HG03135 (cell line): ENCODE measurements at regions not wholly inside any gene's neighbourhood (a gene's known extent, or its start where the extent isn't known, plus 50 kb on each side); places are given as distances from the start of the nearest gene placed in this dataset.
"Not testable (repeated sequence)": the region's sequence is repeated elsewhere in the genome, so short reads cannot be mapped to it uniquely, and the experiment has no call there.

Source experiments
- ATAC-seq: cut with Tn5 transposase; IDR thresholded peaks from one replicate; pipeline ENCODE4 v1.9.1; 2021; ENCODE audit warnings: mild to moderate bottlenecking, moderate library complexity; ENCODE audit not compliant: unreplicated experiment

DNA sequence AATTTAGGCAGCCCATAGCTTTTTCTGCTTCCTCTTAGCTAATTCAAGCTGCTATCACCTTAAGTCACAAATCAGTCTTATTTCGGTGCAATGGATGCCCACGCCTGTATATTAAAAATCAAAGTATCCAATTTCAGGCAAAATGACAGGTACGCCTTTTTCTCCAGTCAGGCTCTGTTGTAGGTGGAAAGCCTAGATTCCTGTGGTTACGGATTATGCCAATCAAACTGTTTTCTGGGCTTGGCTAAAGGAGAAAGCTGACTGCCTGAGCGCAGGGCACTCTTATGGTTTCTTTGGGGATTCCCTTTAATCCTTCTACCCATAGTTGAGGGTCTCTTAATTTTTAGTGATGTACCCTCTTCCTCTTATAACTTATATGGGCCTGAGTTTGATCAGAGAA is 550.5 kb downstream of the PDHA2 start:
- ATAC-seq, result no peak

DNA sequence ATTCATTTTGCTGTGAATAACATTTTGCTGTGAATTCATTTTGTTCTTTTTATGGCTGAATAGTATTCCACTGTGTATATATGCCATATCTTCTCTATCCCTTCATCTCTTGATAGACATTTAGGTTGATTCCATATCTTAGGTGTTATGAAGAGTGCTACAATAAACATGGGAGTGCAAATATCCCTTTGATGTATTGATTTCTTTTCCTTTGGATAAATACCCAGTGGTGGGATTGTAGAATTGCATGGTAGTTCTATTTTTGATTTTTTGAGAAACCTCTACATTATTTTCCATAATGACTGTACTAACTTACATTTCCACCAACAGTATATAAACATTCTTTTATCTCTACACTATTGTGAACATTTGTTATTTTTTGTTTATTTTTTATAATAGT is 555.9 kb downstream of the PDHA2 start:
- ATAC-seq, result no peak

DNA sequence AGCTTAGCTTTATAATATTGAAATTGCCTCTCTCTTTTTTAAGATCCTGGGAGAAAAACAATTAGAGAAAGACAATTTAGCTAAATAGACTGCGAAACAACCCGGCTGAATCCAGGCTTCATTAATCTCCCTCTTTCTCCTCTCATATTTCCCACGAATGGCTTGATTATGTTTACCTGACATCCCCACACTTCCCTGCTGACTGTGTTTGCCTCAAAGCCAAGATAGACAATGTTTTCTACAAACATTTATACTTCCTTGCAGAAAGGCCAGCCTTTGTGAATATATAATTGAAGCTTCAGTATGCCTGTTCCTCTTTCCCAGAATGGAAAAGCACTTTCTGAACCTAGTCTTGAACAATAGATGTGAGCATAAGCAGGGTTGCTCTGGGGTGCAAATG is 566.8 kb downstream of the PDHA2 start:
- ATAC-seq, result no peak

DNA sequence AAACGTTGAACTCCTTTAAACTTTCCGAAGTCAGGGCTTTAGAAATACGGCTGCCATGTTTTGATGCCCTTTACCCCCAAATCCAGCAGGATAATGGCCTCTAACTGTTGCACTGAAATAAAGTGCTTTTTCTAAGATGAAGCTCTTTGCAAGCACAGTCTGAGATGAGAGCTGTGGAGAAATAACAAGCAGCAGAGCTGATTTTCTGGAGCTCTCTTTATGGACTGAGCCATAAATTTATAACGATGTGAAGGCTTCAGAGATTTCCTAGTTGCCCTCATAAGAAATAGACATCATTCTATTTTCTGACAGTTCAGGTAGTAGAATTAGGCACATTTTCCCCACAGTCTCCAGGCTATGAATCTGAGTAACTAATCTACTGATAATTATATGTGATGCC is 567.3 kb downstream of the PDHA2 start:
- ATAC-seq, result no peak

DNA sequence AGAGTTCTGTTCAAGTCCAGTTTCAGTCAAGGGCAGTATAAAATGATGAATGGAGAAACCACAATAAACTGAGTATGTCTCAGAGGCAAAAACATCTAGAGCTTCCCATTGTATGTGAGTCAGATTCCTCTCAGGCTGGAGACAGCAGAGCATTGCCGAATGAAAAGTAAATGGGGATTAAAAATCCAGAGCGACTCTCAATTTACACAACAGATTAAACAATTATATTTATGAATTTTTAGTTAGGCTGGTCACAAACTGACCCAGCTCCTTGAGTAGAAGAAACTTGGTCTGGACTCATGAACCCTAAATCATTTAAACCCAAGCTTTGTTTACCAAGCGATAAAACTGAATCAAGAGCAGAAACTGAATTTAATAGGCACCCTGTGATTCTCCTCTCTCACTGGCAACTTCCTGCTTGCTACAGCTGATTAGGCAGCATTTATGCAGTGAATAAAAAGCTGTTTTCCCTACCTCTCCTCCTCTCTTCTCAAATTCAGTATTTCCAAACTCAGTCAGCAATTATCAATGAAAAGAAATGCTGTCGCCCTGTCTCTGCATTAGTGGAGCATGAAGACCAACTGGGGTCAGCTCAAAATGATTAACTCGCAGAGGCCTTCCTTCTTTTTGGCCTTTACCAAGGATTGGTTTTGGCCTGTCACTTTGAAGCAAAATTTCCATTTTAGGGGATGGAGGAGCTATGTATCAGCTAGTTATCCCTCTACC is 568.0 kb downstream of the PDHA2 start:
- no peak for ATAC-seq

DNA sequence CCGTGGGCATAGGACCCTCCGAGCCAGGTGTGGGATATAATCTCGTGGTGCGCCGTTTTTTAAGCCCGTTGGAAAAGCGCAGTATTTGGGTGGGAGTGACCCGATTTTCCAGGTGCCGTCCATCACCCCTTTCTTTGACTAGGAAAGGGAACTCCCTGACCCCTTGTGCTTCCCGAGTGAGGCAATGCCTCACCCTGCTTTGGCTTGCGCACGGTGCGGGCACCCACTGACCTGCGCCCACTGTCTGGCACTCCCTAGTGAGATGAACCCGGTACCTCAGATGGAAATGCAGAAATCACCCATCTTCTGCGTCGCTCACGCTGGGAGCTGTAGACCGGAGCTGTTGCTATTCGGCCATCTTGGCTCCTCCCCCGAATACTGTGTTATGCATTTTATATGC is 575.0 kb downstream of the PDHA2 start:
- not testable (repeated sequence) for ATAC-seq

DNA sequence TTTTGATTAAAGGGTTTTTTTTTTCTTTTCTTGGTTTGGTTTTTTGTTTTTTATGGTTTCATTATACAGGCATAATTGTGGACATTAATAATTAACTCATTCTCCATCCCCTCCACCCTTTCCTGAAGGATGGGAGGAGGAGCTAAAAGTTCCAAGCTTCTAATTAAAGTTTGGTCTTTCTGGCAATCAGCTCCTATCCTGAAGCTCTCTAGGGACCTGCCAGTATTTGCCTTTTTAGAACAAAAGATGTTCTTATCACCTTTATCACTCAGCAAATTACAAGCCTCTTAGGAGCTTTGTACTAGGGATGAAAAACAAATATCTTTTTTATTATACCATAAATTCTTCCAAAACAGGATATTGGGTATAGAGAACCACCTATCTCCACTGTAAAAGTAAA is 589.8 kb downstream of the PDHA2 start:
- ATAC-seq, result no peak

DNA sequence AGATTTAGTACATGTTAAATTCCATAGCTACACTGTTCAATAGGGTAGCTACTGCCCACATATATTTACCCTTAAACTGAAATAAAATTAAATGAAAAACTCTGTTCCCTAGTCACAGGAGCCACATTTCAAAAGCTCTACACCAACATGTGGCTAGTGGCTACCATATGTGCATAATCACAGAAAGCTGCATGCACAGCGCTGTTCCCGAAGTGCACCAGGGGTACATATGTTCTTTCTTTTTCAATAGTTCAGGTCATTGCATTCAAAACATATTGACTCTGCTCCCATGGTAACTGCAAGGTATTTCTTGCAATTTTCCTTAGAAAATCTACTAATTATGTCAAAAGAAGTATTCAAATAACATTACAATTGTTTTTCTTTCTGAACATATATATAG is 591.2 kb downstream of the PDHA2 start:
- ATAC-seq, result no peak

DNA sequence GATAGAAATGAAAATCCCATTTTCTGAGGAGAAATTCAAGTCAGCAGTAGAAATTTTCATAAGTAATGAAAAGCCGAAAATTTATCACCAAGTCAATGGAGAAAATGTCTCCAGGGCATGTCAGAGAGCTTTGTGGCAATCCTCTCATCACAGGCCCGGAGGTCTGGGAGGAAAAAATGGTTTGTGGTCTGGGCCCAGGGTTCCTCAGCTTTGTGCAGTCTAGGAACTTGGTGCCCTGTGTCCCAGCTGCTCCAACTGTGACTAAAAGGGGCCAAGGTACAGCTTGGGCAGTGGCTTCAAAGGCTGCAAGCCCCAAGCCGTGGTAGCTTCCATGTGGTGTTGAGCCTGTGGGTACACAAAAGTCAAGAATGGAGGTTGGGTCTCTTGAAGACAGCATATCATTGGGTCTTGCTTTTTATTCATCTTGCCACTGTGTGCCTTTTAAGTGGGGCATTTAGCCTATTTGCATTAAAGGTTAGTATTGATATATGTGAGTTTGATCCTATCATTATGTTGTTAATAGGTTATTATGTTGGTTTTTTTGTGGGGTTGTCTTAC is 608.5 kb downstream of the PDHA2 start:
- no peak for ATAC-seq

DNA sequence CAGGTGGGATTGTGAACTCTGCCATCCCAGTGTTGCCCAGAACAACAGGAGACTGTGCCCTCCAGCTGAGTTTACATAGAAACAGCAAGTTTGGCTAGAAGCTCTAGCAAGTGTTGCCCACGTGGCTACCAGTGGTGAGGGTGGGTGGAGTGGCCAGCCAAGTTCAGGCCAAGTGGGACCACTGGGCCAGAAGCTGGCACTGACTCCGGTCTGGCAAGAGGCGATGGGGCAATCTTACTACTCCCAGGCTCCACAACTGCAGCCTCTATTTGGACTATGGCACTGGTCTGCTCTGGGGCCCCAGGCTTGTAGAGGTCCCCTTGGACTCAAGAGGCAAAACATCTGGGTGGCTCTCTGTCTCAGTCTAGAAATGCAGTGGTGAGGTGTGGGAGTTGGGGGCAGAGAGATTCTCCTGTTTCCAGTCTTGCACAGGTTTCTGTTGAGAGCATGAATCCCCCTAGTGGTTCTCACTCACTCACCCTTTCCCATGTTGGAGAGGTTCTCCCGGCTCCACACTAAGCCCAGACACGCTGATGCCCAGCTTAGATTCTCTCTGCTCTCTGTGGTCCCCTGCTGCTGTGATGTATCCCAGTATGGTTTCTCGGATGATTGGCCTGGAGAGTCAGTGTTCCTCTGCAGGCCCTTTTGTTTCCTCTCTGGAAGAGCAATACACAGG is 615.3 kb downstream of the PDHA2 start:
- no peak for ATAC-seq

DNA sequence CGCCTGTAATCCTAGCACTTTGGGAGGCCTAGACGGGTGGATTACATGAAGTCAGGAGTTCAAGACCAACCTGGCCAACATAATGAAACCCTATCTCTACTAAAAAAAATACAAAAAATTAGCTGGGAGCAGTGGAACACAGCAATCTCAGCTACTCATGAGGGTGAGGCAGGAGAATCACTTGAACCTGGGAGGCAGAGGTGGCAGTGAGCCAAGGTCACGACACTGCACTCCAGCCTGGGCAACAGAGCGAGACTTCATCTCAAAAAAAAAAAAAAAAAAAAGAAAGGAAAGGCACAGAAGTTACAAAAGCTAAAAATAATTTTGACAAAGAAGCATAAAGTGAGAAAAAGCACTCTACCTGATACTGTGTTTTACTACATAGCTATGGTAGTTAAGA is 618.1 kb downstream of the PDHA2 start:
- not testable (repeated sequence) for ATAC-seq

DNA sequence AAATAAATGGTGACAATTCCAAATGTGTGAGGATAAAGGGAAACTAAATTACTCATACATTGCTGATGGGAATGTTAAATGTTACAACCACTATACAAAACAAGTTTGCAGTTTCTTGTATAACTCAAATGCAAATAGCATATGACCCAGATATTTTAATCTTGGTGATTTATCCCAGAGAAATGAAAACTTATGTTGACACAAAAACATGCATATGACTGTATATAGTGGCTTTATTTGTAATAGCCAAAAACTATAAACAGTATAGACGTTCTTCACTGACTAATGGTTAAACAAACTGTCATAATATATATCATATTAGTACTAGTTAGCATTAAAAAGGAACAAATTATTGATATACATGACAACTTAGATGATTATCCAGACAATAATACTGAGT is 619.2 kb downstream of the PDHA2 start:
- ATAC-seq, result no peak

DNA sequence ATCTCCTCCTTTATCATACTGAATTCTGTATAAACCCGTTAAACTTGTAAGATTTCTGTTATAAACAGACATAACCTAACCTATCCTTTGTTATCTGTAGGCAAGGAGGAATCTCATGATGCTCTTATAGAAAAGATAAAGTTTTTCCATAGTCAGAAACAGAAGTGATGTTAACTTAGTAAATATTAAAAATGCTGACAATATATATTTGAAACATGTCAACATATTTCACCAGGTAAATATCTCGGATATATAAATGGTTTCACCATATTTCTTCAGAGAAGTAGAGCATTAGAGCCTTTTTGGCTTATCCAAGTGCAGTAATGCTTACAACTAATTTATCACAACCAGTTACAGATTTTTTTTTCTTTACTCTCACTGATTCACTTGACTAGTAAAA is 625.9 kb downstream of the PDHA2 start:
- no peak for ATAC-seq

DNA sequence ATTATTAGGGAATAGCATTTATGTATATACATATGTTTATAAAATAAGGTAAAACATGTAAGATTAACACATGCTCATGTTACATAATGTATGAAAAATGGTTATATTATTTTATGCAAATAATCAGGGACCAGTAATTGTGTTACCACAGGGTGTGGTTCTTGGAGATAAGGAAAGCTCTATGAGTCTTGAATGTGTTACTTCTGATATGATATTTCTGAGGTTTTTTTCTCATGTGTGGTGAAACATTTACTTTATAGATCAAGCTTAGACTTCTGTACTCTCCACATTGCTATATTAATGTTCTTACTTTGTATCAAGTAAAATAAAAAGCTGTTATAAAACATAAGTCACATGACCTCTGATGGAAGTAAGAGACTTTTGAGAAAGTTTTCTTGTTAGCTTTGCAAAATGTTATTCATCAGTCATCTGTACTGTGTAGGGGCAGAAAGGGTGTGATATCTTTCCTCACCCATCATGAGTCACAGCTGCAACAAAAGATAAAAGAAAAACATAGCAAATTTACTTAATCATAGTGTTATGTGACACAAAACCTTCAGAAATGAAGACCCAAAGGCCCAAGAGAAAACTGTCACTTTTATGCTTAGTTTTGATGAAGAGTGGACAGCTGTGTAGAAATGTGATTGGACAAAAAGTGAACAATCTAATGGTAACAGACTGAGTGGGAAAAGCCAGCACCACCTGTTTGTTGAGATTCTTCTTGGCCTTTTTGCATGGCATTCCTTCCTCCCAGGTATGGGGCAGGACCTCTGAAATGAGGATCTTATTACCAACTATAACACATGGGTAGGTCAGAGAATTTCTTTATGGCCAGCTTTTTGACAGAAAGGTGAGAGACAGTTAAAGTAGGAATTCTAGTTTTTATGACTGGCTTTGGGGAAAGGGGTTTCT is 632.3 kb downstream of the PDHA2 start:
- no peak for ATAC-seq

DNA sequence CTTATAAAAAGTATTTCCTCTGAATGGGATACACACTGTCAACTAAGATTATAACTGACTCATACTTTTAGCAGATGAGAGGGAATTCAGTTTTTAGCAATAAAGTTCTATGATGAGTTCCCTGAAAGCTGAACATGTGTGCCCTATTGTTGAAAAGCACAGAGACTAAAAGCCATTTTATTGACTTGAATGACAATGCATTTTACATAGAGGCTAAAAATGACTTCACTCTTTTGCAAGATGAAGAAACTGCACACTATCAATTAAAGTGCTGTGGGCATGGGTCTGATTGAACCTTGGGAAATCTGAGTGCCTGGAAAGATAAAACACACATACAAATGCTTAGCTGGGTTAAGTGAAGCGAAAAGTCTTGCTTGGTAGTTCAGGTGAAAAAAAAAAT is 633.4 kb downstream of the PDHA2 start:
- no peak for ATAC-seq

DNA sequence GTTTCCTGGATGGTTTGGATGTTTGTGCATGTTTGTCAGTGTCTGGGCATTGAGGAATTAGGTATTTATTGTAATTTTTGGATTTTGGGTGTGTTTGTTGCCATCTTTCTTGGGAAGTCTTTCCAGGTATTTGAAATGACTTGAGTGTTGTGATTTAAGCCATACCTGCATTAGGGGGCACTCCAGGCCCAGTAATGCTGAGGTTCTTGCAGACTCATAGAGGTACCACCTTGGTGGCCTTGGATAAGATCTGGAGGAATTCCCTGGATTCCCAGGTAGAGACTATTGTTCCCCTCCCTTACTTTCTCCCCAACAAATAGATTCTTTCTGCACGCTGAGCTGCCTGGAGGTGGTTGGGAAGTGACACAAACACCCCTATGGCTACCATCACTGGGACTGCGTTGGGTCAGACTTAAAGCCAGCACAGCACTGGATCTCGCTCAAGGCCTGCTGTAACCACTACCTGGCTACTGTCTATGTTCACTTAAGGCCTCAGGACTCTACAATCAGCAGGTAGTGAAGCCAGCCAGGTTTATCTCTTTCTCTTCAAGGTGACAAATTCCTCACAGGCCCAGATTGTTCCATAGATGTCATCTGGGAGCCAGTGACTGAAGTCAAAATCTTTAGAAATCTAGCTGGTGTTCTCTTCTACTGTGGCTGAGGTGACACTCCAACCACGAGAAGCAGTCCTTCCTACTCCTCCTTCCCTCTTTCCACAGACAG is 643.6 kb downstream of the PDHA2 start:
- ATAC-seq, result no peak

DNA sequence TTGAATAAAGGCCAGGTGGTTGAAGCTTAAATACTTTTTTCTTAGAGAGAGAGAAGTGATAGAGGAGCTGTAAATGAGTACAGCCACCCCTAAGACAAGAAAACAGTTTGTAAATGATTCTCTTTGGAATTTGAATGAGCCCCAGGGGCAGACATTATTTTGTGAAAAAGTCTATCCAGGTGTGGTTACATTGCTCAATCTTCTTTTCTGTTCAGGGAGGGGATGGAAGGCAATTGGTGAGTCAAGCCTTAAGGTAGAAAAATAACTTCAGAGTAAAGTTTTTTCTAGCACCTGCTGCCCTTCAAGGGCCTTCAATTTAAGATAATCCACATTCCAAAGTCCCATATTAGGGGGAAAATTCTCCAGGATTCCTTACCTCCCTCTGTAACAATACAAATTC is 646.7 kb downstream of the PDHA2 start:
- ATAC-seq, result no peak

DNA sequence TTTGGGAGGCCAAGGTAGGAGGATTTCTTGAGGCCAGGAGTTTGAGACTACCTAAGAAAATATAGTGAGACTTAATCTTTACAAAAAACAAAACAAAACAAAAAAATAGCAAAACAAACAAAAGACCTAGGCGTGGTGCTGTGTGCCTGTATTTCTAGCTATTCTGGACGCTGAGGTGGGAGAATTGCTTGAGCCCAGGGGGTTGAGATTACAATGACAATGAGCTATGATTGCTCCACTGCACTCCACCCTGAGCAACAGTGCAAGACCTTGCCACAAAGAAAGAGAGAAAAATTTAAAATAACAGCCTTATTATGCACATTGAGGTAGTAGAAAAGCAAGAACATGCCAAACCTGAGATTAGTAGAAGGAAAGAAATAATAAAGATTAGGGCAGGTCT is 657.7 kb downstream of the PDHA2 start:
- no peak for ATAC-seq

DNA sequence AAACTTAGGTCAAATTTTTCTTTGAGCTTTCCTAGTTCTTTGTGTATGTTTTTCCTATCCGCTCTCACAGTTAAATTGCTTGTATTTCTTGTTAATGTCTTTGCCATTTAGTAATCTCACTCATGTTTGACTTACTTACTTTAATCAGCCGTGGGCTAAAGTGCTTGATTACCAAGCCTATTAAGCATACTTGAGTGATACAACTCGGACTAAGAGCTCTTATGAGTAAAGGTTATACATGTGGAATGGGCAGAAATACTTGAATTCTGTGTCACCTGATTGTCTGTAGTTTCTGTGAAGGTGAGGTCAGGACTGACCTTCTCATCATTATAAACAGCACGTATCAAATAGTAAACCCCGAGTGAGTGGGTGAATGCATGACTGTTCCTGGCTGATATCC is 664.5 kb downstream of the PDHA2 start:
- no peak for ATAC-seq

DNA sequence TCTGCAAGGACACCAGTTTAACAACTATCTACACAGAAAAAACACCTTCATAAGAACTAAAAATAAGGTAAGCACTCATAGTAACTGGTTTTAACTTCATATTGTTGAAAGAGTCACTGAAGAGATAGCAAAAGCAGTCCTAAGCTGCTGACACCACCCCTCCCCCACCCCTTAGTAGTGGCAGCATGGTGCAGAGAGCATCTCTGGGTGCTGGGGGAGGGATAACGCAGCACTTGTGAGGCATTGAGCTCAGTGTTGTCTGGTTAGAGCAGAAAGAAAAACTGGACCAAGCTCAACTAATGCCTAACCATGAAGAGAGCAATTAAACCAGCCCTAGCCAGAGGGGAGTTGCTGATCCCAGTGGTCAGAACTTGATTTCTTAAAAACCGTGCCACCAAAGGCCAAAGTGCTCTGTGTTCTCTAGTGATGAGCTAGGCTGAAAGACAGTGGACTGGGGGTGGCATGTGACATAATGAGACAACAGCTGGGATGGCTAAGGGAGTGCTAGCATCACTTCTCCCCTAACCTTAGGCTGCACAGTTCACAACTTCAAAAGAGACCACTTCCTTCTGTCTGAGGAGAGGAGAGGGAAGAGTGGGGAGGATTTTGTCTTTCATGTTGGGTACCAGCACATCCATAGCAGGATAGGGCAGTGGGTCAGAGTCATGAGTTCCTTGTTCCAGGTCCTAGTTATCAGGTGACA is 669.3 kb downstream of the PDHA2 start:
- ATAC-seq, result no peak
